CD14-positive monocyte (primary cell): ENCODE measurements at regions not wholly inside any gene's neighbourhood (a gene's known extent, or its start where the extent isn't known, plus 50 kb on each side); places are given as distances from the start of the nearest gene placed in this dataset.

Experiments used
- DNase-seq, 3 donors: peaks; one replicate each; pipeline ENCODE4 v3.0.0-alpha.2; 2011 to 2022
- H2AFZ ChIP-seq: 2 replicates; pipeline ENCODE4 v1.6.0; 2012; ENCODE audit warnings: mild to moderate bottlenecking, low read depth, low read length, inconsistent platforms; ENCODE audit not compliant: insufficient read depth, poor library complexity, severe bottlenecking
- H3K27ac ChIP-seq, 2 donors: 1 replicate in 1 of 2; 2 replicates in 1 of 2; pipeline ENCODE4 v1.5.1; 2012 to 2013; ENCODE audit warnings: low read length in 2 of 2, control low read depth in 1 of 2, inconsistent platforms in 1 of 2, low read depth in 1 of 2, mild to moderate bottlenecking in 1 of 2
- H3K27me3 ChIP-seq, 2 donors: one replicate each; pipeline versions ENCODE4 v1.6.0 to v1.6.1; 2011 to 2013; ENCODE audit warnings: low read length in 2 of 2; ENCODE audit not compliant: control insufficient read depth in 2 of 2, insufficient read depth in 2 of 2
- H3K36me3 ChIP-seq, 2 donors: replicated peaks in 1 of 2; 1 replicate in 1 of 2; 2 replicates in 1 of 2; pipeline versions ENCODE4 v1.5.1 to v1.6.1; 2012 to 2013; ENCODE audit warnings: low read length in 2 of 2, control low read depth in 1 of 2, inconsistent platforms in 1 of 2, mild to moderate bottlenecking in 1 of 2; ENCODE audit not compliant: insufficient read depth in 2 of 2, control insufficient read depth in 1 of 2
- H3K4me1 ChIP-seq, 2 donors: 1 replicate in 1 of 2; 2 replicates in 1 of 2; pipeline versions ENCODE4 v1.5.1 to v1.6.1; 2012 to 2013; ENCODE audit warnings: low read length in 2 of 2, control low read depth in 1 of 2, inconsistent platforms in 1 of 2, mild to moderate bottlenecking in 1 of 2, moderate library complexity in 1 of 2; ENCODE audit not compliant: insufficient read depth in 2 of 2, control insufficient read depth in 1 of 2
- H3K4me2 ChIP-seq: replicated peaks from 2 replicates; pipeline ENCODE3; 2012; ENCODE audit warnings: low read length, moderate library complexity, mild to moderate bottlenecking; ENCODE audit not compliant: poor library complexity, severe bottlenecking; ENCODE audit errors: extremely low read depth
- H3K4me3 ChIP-seq, 3 experiments: fragments of 200-600 bp in 1 of 3; sonication (generic) in 1 of 3; replicated peaks in 1 of 3; 1 replicate in 2 of 3; 2 replicates in 1 of 3; pipeline ENCODE4 v1.5.1; 2011 to 2013; ENCODE audit warnings: low read length in 3 of 3, mild to moderate bottlenecking in 3 of 3, control low read depth in 2 of 3, low read depth in 2 of 3, inconsistent platforms in 1 of 3, moderate library complexity in 1 of 3
- H3K79me2 ChIP-seq: 2 replicates; pipeline ENCODE4 v1.6.0; 2012; ENCODE audit warnings: mild to moderate bottlenecking, control low read depth, inconsistent platforms, low read length, moderate library complexity; ENCODE audit not compliant: insufficient read depth
- H3K9ac ChIP-seq: 2 replicates; pipeline ENCODE4 v1.6.0; 2017; ENCODE audit warnings: low read length, mild to moderate bottlenecking; ENCODE audit not compliant: insufficient read depth, poor library complexity, severe bottlenecking
- H3K9me3 ChIP-seq, 2 donors: replicated peaks in 1 of 2; 1 replicate in 1 of 2; 2 replicates in 1 of 2; pipeline versions ENCODE4 v1.5.1 to v1.6.1; 2012 to 2013; ENCODE audit warnings: low read length in 2 of 2, control low read depth in 1 of 2; ENCODE audit not compliant: control insufficient read depth in 1 of 2, insufficient read depth in 1 of 2
- H4K20me1 ChIP-seq: 2 replicates; pipeline ENCODE4 v1.6.0; 2012; ENCODE audit warnings: mild to moderate bottlenecking, low read length, control low read depth, moderate library complexity; ENCODE audit not compliant: insufficient read depth
- H3K27ac Mint-ChIP-seq, 7 donors: one replicate each; pipeline ENCODE4 v1.8.0; 2020; ENCODE audit warnings: mild to moderate bottlenecking in 7 of 7, mixed read lengths in 7 of 7, moderate library complexity in 6 of 7, inconsistent platforms in 2 of 7
- H3K27me3 Mint-ChIP-seq, 3 donors: one replicate each; pipeline ENCODE4 v1.8.0; 2021 to 2022; ENCODE audit warnings: low read depth in 3 of 3, mild to moderate bottlenecking in 3 of 3, mixed read lengths in 3 of 3, moderate library complexity in 3 of 3, inconsistent platforms in 1 of 3
- H3K36me3 Mint-ChIP-seq, 2 donors: one replicate each; pipeline ENCODE4 v1.8.0; 2020; ENCODE audit warnings: mixed read lengths in 2 of 2, inconsistent platforms in 1 of 2, mild to moderate bottlenecking in 1 of 2
- H3K4me1 Mint-ChIP-seq: one replicate; pipeline ENCODE4 v1.8.0; 2020; ENCODE audit warnings: mild to moderate bottlenecking, mixed read lengths
- H3K4me3 Mint-ChIP-seq, 2 donors: one replicate each; pipeline ENCODE4 v1.8.0; 2020; ENCODE audit warnings: mild to moderate bottlenecking in 2 of 2, mixed read lengths in 2 of 2, moderate library complexity in 1 of 2
- H3K9me3 Mint-ChIP-seq, 7 donors: one replicate each; pipeline ENCODE4 v1.8.0; 2020 to 2022; ENCODE audit warnings: mixed read lengths in 7 of 7, mild to moderate bottlenecking in 6 of 7, moderate library complexity in 6 of 7, inconsistent platforms in 2 of 7
- CTCF ChIP-seq: fragments of 200-600 bp; IDR thresholded peaks from one replicate; pipeline ENCODE4 v1.8.0; 2022; ENCODE audit warnings: antibody characterized with exemption, mild to moderate bottlenecking
- WGBS: methylation state at CpG from one replicate; pipeline ENCODE4 v1.1.5; 2013; ENCODE audit warnings: missing lambda C conversion rate; ENCODE audit not compliant: insufficient coverage; 5-methylcytosine and 5-hydroxymethylcytosine counted together
- intact Hi-C, 2 donors: fragments of 100-400 bp; cut with micrococcal nuclease; formaldehyde crosslinking; loops; one replicate each; pipeline versions ENCODE4 v1.15.0 to v1.15.1; 2023

GRCh38 chr1:238107322-238107721, 216.6 kb upstream of the ZP4 start:
- Histone ChIP-seq H3K4me2 (no peak overlapping the region), H4K20me1 (no peaks in the 10 kb centered on the region), H2AFZ (no peak overlapping the region), H3K27ac (no peak overlapping the region), H3K9me3 (peaks cover 0 to 8% of the 10 kb centered on the region in 2 donors), H3K4me3 (no peak overlapping the region), H3K27me3 (no peaks in the 10 kb centered on the region), H3K79me2 (no peaks in the 10 kb centered on the region), H3K4me1 (no peaks in the 10 kb centered on the region), H3K9ac (no peak overlapping the region), H3K36me3 (no peaks in the 10 kb centered on the region)
- intact Hi-C loops = no loop called here
- no CpG with 5 or more reads among the region's 1 CpG for WGBS
- Mint-ChIP-seq H3K27ac (no peak overlapping the region), H3K36me3 (no peaks in the 10 kb centered on the region), H3K4me3 (no peak overlapping the region), H3K27me3 (peaks cover 0 to 3% (median 2%) of the 10 kb centered on the region in 3 donors), H3K9me3 (peaks cover 0 to 18% (median 6%) of the 10 kb centered on the region in 7 donors), H3K4me1 (no peaks in the 10 kb centered on the region)
- DNase-seq = no peak
- TF ChIP-seq CTCF = no peak

GRCh38 chr1:238104752-238105151, 214.0 kb upstream of the ZP4 start:
- WGBS = no CpG with 5 or more reads among the region's 2 CpGs
- peaks cover 0 to 12% of the 10 kb centered on the region in 2 donors for H3K9me3 ChIP-seq
- H3K27me3 ChIP-seq = no peaks in the 10 kb centered on the region
- Mint-ChIP-seq H3K9me3 (peaks cover 0 to 17% (median 9%) of the 10 kb centered on the region in 7 donors), H3K4me1 (no peaks in the 10 kb centered on the region), H3K27me3 (peaks cover 0 to 3% (median 2%) of the 10 kb centered on the region in 3 donors), H3K27ac (peak overlapping the region in 1 of 7 donors; percentile 3), H3K4me3 (no peak overlapping the region), H3K36me3 (no peaks in the 10 kb centered on the region)
- no peaks in the 10 kb centered on the region for H3K36me3 ChIP-seq
- DNase-seq = no peak
- H3K27ac ChIP-seq = no peak overlapping the region
- H4K20me1 ChIP-seq = no peaks in the 10 kb centered on the region
- no peak overlapping the region for H3K4me3 ChIP-seq
- no peak overlapping the region for H3K4me2 ChIP-seq
- no peak overlapping the region for H3K9ac ChIP-seq
- TF ChIP-seq CTCF = no peak
- no peaks in the 10 kb centered on the region for H3K79me2 ChIP-seq
- no peak overlapping the region for H2AFZ ChIP-seq
- H3K4me1 ChIP-seq = no peaks in the 10 kb centered on the region
- intact Hi-C loops = no loop called here
